ENCODE measurements at regions not wholly inside any gene's neighbourhood (a gene's known extent, or its start where the extent isn't known, plus 50 kb on each side); places are given as distances from the start of the nearest gene placed in this dataset.
"Not testable (repeated sequence)": the region's sequence is repeated elsewhere in the genome, so short reads cannot be mapped to it uniquely, and the experiment has no call there.

- TF ChIP-seq CTCF (IDR thresholded peaks at IDR 0.05; ENCODE audit: insufficient read depth, low read depth, low read length), result no peak
- H3K4me3 ChIP-seq (ENCODE audit: low read depth, low read length), result no peak overlapping the region
- no peak for DNase-seq (ENCODE audit: low read depth)
These were observed 880.1 kb downstream of the DNAJB9 start for GRCh38 chr7:109449760-109450159.

- TF ChIP-seq CTCF (IDR thresholded peaks at IDR 0.05; ENCODE audit: insufficient read depth, low read depth, low read length), result no peak
- H3K4me3 ChIP-seq (ENCODE audit: low read depth, low read length), result no peak overlapping the region
- DNase-seq (ENCODE audit: low read depth), result no peak
These were observed 886.4 kb downstream of the DNAJB9 start for GRCh38 chr7:109456116-109456515.

- TF ChIP-seq CTCF (IDR thresholded peaks at IDR 0.05; ENCODE audit: insufficient read depth, low read depth, low read length), result no peak
- H3K4me3 ChIP-seq (ENCODE audit: low read depth, low read length), result no peak overlapping the region
- DNase-seq (ENCODE audit: low read depth), result no peak
These were observed 890.6 kb downstream of the DNAJB9 start for GRCh38 chr7:109460296-109460695.

GRCh38 chr7:109462171-109462570 is 892.5 kb downstream of the DNAJB9 start:
- no peak for TF ChIP-seq CTCF (IDR thresholded peaks at IDR 0.05; ENCODE audit: insufficient read depth, low read depth, low read length)
- no peak for DNase-seq (ENCODE audit: low read depth)
- no peak overlapping the region for H3K4me3 ChIP-seq (ENCODE audit: low read depth, low read length)

- not testable (repeated sequence) for H3K4me3 ChIP-seq (ENCODE audit: low read depth, low read length); DNase-seq (ENCODE audit: low read depth)
These were observed 898.1 kb downstream of the DNAJB9 start for GRCh38 chr7:109467729-109468128.

- TF ChIP-seq CTCF (IDR thresholded peaks at IDR 0.05; ENCODE audit: insufficient read depth, low read depth, low read length), result no peak
- H3K4me3 ChIP-seq (ENCODE audit: low read depth, low read length), result no peak overlapping the region
- DNase-seq (ENCODE audit: low read depth), result no peak
These were observed 903.5 kb downstream of the DNAJB9 start for GRCh38 chr7:109473172-109473571.

GRCh38 chr7:109476409-109476808 is 906.7 kb downstream of the DNAJB9 start:
- TF ChIP-seq CTCF (IDR thresholded peaks at IDR 0.05; ENCODE audit: insufficient read depth, low read depth, low read length), result no peak
- DNase-seq (ENCODE audit: low read depth), result no peak
- no peak overlapping the region for H3K4me3 ChIP-seq (ENCODE audit: low read depth, low read length)
